HCT116 (cell line): ENCODE measurements at regions not wholly inside any gene's neighbourhood (a gene's known extent, or its start where the extent isn't known, plus 50 kb on each side); places are given as distances from the start of the nearest gene placed in this dataset.

Experiments used
- ATAC-seq: fragments of 200-7000 bp; cut with Tn5 transposase; 2 replicates; pipeline ENCODE4 v1.9.1; 2020; ENCODE audit warnings: mild to moderate bottlenecking, moderate library complexity
- BruUV-seq: library from RNA; stranded (reverse); fragments of 400-500 nt; replicated peaks from 2 replicates; lab custom pipeline; 2021; lab: Mats Ljungman, UMichigan
- CTCF ChIA-PET: fragments of 300-600 bp; sonication (Branson Sonifier 250); formaldehyde crosslinking; loops from one replicate; lab custom pipeline; 2021; ENCODE audit warnings: antibody characterized with exemption; lab: Charles Lee
- POLR2A ChIA-PET: fragments of 300-600, 350-600 bp; sonication (Branson Sonifier 250); formaldehyde crosslinking; loops from one replicate; lab custom pipeline; 2021; ENCODE audit warnings: antibody characterized with exemption; lab: Charles Lee
- RAD21 ChIA-PET, 2 experiments: fragments of 300-600 bp; sonication (Branson Sonifier 250); formaldehyde crosslinking; loops; one replicate each; lab custom pipeline; 2023; ENCODE audit warnings: low total read pairs in 2 of 2; ENCODE audit not compliant: uncharacterized antibody in 2 of 2, unreplicated experiment in 2 of 2, low non-redundant PET in 1 of 2; lab: Charles Lee
- DNase-seq: peaks from one replicate; pipeline ENCODE4 v3.0.0-alpha.2; 2010; ENCODE audit warnings: low read depth, low spot score
- H2AFZ ChIP-seq: fragments of 200-600 bp; shearing (Covaris generic), sonication (generic); 2 replicates; pipeline ENCODE4 v1.6.1; 2017; ENCODE audit warnings: low read depth, mixed run types, mixed read lengths, antibody characterized with exemption, low read length; ENCODE audit not compliant: poor library complexity, severe bottlenecking
- H3K27ac ChIP-seq: 2 replicates; pipeline ENCODE4 v1.5.1; 2012; ENCODE audit warnings: low read depth, low read length
- H3K27me3 ChIP-seq: fragments of 200-600 bp; sonication (generic); 2 replicates; pipeline ENCODE4 v1.6.1; 2016; ENCODE audit warnings: mixed run types, low read length, mixed read lengths; ENCODE audit not compliant: insufficient read depth
- H3K36me3 ChIP-seq, 2 experiments: fragments of 200-500 bp in 1 of 2; fragments of 200-600 bp in 1 of 2; sonication (Bioruptor generic) in 1 of 2; sonication (generic) in 1 of 2; 2 replicates each; pipeline versions ENCODE4 v1.5.1 to v1.6.1; 2014 to 2016; ENCODE audit warnings: low read length in 2 of 2, inconsistent platforms in 1 of 2, mixed read lengths in 1 of 2, mixed run types in 1 of 2; ENCODE audit not compliant: insufficient read depth in 2 of 2, control insufficient read depth in 1 of 2
- H3K4me1 ChIP-seq, 2 experiments: fragments of 200-600 bp in 1 of 2; sonication (generic) in 1 of 2; 2 replicates each; pipeline versions ENCODE4 v1.5.1 to v1.6.1; 2012 to 2017; ENCODE audit warnings: low read length in 2 of 2, inconsistent platforms in 1 of 2, mild to moderate bottlenecking in 1 of 2, mixed read lengths in 1 of 2, mixed run types in 1 of 2, moderate library complexity in 1 of 2; ENCODE audit not compliant: insufficient read depth in 2 of 2, control insufficient read depth in 1 of 2
- H3K4me2 ChIP-seq: fragments of 200-600 bp; sonication (generic); 2 replicates; pipeline ENCODE4 v1.6.1; 2017; ENCODE audit warnings: mixed run types, low read length, mixed read lengths
- H3K4me3 ChIP-seq, 2 experiments: fragments of 200-600 bp in 1 of 2; sonication (generic) in 1 of 2; replicated peaks in 1 of 2; 2 replicates each; pipeline ENCODE4 v1.5.1; 2011 to 2016; ENCODE audit warnings: low read length in 2 of 2, control low read depth in 1 of 2, low read depth in 1 of 2, mild to moderate bottlenecking in 1 of 2, mixed read lengths in 1 of 2, mixed run types in 1 of 2
- H3K79me2 ChIP-seq: fragments of 200-600 bp; sonication (generic); 2 replicates; pipeline ENCODE4 v1.6.1; 2017; ENCODE audit warnings: mild to moderate bottlenecking, mixed run types, low read length, moderate library complexity, mixed read lengths; ENCODE audit not compliant: insufficient read depth
- H3K9ac ChIP-seq: fragments of 200-600 bp; sonication (generic); 2 replicates; pipeline ENCODE4 v1.6.1; 2016; ENCODE audit warnings: low read length, mixed read lengths
- H3K9me2 ChIP-seq: fragments of 200-600 bp; sonication (generic), shearing (Covaris generic); 2 replicates; pipeline ENCODE4 v1.6.1; 2017; ENCODE audit warnings: mixed run types, mild to moderate bottlenecking, moderate library complexity; ENCODE audit not compliant: insufficient read depth
- H3K9me3 ChIP-seq, 2 experiments: fragments of 200-500 bp in 1 of 2; fragments of 200-600 bp in 1 of 2; sonication (Bioruptor generic) in 1 of 2; sonication (generic) in 1 of 2; 2 replicates each; pipeline ENCODE4 v1.6.1; 2014 to 2017; ENCODE audit warnings: low read length in 2 of 2, mixed read lengths in 2 of 2, inconsistent platforms in 1 of 2, low read depth in 1 of 2, mild to moderate bottlenecking in 1 of 2, mixed run types in 1 of 2, moderate library complexity in 1 of 2; ENCODE audit not compliant: control insufficient read depth in 1 of 2, insufficient read depth in 1 of 2
- H4K20me1 ChIP-seq: fragments of 200-600 bp; sonication (generic), shearing (Covaris generic); 2 replicates; pipeline ENCODE4 v1.6.1; 2017; ENCODE audit warnings: mixed run types, mild to moderate bottlenecking, moderate library complexity; ENCODE audit not compliant: insufficient read depth
- CEBPB ChIP-seq: IDR thresholded peaks from 2 replicates; pipeline ENCODE4 v1.6.1; 2012; ENCODE audit warnings: low read depth
- ELF1 ChIP-seq: IDR thresholded peaks from 2 replicates; pipeline ENCODE4 v1.6.1; 2012; ENCODE audit warnings: low read depth, borderline replicate concordance
- EZH2phosphoT487 ChIP-seq: fragments of 200-600 bp; IDR thresholded peaks from 2 replicates; pipeline ENCODE4 v1.6.1; 2018; ENCODE audit warnings: antibody characterized with exemption, borderline replicate concordance
- FOSL1 ChIP-seq: IDR thresholded peaks from 2 replicates; pipeline ENCODE4 v1.6.1; 2012; ENCODE audit warnings: low read depth
- SRF ChIP-seq: IDR thresholded peaks from 2 replicates; pipeline ENCODE4 v1.6.1; 2012; ENCODE audit warnings: low read depth
- YY1 ChIP-seq: IDR thresholded peaks from 2 replicates; pipeline ENCODE4 v1.6.1; 2011; ENCODE audit warnings: low read length, low read depth, moderate library complexity, mild to moderate bottlenecking; ENCODE audit not compliant: insufficient replicate concordance; ENCODE audit errors: extremely low read depth
- ZFX ChIP-seq: fragments of 450-650 bp; IDR thresholded peaks from 2 replicates; pipeline ENCODE4 v1.6.1; 2017
- ZNF274 ChIP-seq: fragments of 200-500 bp; sonication (Bioruptor generic); IDR thresholded peaks from 2 replicates; pipeline ENCODE4 v1.6.1; 2014; ENCODE audit warnings: mild to moderate bottlenecking, low read depth, low read length, inconsistent platforms
- intact Hi-C: fragments of 100-400 bp; cut with micrococcal nuclease; formaldehyde crosslinking; loops from 2 replicates; pipeline ENCODE4 v1.10.0; 2022
- TF ChIP-seq, protein P1 (sequence below): IDR thresholded peaks from 2 replicates; pipeline ENCODE4 v1.6.1; 2012
- TF ChIP-seq, protein P2 (sequence below): IDR thresholded peaks from 2 replicates; pipeline ENCODE4 v1.6.1; 2011; ENCODE audit warnings: mild to moderate bottlenecking, low read length, moderate library complexity; ENCODE audit not compliant: insufficient replicate concordance; ENCODE audit errors: extremely low read depth

DNA sequence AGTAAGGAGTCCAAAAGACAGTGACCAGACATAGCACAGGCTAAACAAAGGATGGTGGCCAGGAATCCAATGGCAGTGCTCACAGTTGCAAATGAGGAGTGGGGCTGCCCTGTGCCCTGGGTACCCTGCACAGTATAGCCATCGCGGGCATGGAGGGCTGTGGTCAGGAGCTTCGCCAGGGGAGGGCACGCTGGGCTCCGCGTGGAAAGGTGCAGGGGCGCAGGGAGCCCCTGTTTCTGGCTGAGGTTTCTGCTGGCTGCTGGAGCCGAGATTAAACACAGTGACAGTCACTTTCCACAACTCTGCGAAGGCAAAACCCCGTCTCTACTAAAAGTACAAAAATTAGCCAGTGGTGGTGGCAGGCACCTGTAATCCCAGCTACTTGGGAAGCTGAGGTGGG is 194.7 kb downstream of the GALR1 start:
- Histone ChIP-seq H3K27me3 (peaks cover under 1% of the 10 kb centered on the region; the same call in 1 of the 2 replicates), H2AFZ (no peak overlapping the region), H3K9me3 (no peaks in the 10 kb centered on the region), H3K9ac (no peak overlapping the region), H3K4me2 (no peak overlapping the region), H3K4me3 (no peak overlapping the region), H3K4me1 (no peaks in the 10 kb centered on the region), H3K79me2 (no peaks in the 10 kb centered on the region), H3K36me3 (no peaks in the 10 kb centered on the region), H3K27ac (no peak overlapping the region), H4K20me1 (no peaks in the 10 kb centered on the region), H3K9me2 (no peaks in the 10 kb centered on the region)
- DNase-seq = no peak
- RAD21 ChIA-PET = no interaction called here
- POLR2A ChIA-PET = no interaction called here
- intact Hi-C loops = no loop called here
- no peak for ATAC-seq
- TF ChIP-seq ELF1 = no peak
- TF ChIP-seq EZH2phosphoT487 = no peak
- no peak for TF ChIP-seq ZFX
- TF ChIP-seq CEBPB = no peak
- no peak for TF ChIP-seq ZNF274
- no peak for TF ChIP-seq YY1
- TF ChIP-seq, protein P1, sequence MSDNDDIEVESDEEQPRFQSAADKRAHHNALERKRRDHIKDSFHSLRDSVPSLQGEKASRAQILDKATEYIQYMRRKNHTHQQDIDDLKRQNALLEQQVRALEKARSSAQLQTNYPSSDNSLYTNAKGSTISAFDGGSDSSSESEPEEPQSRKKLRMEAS = no peak
- no peak for TF ChIP-seq SRF
- TF ChIP-seq, protein P2, sequence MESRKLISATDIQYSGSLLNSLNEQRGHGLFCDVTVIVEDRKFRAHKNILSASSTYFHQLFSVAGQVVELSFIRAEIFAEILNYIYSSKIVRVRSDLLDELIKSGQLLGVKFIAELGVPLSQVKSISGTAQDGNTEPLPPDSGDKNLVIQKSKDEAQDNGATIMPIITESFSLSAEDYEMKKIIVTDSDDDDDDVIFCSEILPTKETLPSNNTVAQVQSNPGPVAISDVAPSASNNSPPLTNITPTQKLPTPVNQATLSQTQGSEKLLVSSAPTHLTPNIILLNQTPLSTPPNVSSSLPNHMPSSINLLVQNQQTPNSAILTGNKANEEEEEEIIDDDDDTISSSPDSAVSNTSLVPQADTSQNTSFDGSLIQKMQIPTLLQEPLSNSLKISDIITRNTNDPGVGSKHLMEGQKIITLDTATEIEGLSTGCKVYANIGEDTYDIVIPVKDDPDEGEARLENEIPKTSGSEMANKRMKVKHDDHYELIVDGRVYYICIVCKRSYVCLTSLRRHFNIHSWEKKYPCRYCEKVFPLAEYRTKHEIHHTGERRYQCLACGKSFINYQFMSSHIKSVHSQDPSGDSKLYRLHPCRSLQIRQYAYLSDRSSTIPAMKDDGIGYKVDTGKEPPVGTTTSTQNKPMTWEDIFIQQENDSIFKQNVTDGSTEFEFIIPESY = no peak
- TF ChIP-seq FOSL1 = no peak
- BruUV-seq = no TSS peak
- CTCF ChIA-PET = no interaction called here
